ENCODE measurements at regions not wholly inside any gene's neighbourhood (a gene's known extent, or its start where the extent isn't known, plus 50 kb on each side); places are given as distances from the start of the nearest gene placed in this dataset.
"Not testable (repeated sequence)": the region's sequence is repeated elsewhere in the genome, so short reads cannot be mapped to it uniquely, and the experiment has no call there.

- H3K27ac ChIP-seq = no peak overlapping the region
- H3K36me3 ChIP-seq = no peaks in the 10 kb centered on the region
- TF ChIP-seq, protein P1, sequence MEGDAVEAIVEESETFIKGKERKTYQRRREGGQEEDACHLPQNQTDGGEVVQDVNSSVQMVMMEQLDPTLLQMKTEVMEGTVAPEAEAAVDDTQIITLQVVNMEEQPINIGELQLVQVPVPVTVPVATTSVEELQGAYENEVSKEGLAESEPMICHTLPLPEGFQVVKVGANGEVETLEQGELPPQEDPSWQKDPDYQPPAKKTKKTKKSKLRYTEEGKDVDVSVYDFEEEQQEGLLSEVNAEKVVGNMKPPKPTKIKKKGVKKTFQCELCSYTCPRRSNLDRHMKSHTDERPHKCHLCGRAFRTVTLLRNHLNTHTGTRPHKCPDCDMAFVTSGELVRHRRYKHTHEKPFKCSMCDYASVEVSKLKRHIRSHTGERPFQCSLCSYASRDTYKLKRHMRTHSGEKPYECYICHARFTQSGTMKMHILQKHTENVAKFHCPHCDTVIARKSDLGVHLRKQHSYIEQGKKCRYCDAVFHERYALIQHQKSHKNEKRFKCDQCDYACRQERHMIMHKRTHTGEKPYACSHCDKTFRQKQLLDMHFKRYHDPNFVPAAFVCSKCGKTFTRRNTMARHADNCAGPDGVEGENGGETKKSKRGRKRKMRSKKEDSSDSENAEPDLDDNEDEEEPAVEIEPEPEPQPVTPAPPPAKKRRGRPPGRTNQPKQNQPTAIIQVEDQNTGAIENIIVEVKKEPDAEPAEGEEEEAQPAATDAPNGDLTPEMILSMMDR (IDR thresholded peaks at IDR 0.05) = no peak
- TF ChIP-seq EP300 (IDR thresholded peaks at IDR 0.05) (no peak), POLR2A (IDR thresholded peaks at IDR 0.05) (no peak)
- H3K4me3 ChIP-seq = no peak overlapping the region
- no peaks in the 10 kb centered on the region for H3K27me3 ChIP-seq
- DNase-seq (ENCODE audit: low spot score in 2 of 2) = no peak
- 68 to 71% methylated on average over 6 of the region's 6 CpGs for WGBS, 2 donors
- H3K4me1 ChIP-seq = no peaks in the 10 kb centered on the region
- H3K9me3 ChIP-seq = no peaks in the 10 kb centered on the region
These were observed 79.9 kb downstream of the MRPL57 start for GRCh38 chr13:21256351-21256761.

- H3K4me1 ChIP-seq = no peaks in the 10 kb centered on the region
- no peaks in the 10 kb centered on the region for H3K9me3 ChIP-seq
- WGBS, 2 donors = 55 to 69% methylated on average over 2 of the region's 2 CpGs
- no peaks in the 10 kb centered on the region for H3K36me3 ChIP-seq
- TF ChIP-seq, protein P1 (IDR thresholded peaks at IDR 0.05) = no peak
- TF ChIP-seq EP300 (IDR thresholded peaks at IDR 0.05) = no peak
- no peak for TF ChIP-seq POLR2A (IDR thresholded peaks at IDR 0.05)
- H3K4me3 ChIP-seq = no peak overlapping the region
- no peak for DNase-seq (ENCODE audit: low spot score in 2 of 2)
- H3K27ac ChIP-seq = no peak overlapping the region
- no peaks in the 10 kb centered on the region for H3K27me3 ChIP-seq
These were observed 80.4 kb downstream of the MRPL57 start for GRCh38 chr13:21256891-21257290.

DNA sequence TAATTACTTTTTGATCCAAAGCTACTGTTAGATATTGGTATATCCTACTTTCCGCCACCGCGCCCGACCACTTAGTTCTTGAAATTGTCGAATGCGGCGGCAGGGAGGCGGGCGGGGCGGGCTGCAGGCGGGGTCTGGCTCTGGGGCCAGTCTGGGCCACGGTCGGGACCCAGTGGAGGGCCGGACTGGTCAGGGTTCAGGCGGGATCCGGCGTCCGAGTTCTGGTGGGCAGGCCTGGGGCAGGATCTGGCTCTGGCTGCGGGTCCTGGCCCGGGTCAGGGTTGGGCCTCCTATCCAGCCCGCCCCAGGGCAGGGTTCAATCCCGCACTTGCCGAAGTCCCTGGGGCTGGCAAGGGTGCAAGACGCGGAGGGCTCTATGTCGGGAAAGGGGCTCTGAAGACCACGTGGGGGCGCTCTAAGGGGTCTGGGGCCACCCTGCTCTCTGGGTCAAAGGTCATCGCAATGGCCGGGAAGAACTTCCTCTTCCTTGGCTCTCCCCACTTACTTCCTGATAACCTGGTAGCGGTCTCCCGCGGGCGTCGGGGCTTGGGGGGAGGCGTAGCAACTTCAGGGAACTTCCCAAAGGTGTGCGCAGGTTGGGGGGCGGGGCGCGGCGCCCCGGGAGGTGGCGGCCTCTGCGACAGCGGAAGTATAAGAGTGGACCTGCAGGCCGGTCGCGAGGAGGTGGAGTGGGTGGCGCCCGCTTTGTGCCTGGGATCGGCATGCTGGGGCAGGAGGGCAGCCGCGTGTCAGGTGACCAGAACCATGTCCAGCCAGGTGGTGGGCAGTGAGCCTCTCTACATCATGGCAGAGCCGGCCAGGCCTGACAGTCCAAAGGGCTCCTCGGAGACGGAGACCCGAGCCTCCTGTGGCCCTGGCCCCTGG is 83.4 kb downstream of the MRPL57 start:
- no peaks in the 10 kb centered on the region for H3K4me1 ChIP-seq
- no peak for TF ChIP-seq POLR2A (IDR thresholded peaks at IDR 0.05)
- no peak for TF ChIP-seq EP300 (IDR thresholded peaks at IDR 0.05)
- TF ChIP-seq, protein P1 (IDR thresholded peaks at IDR 0.05) = no peak
- 92 to 96% methylated on average over 26 to 57 of the region's 57 CpGs for WGBS, 2 donors
- no peaks in the 10 kb centered on the region for H3K9me3 ChIP-seq
- no peak overlapping the region for H3K4me3 ChIP-seq
- no peak overlapping the region for H3K27ac ChIP-seq
- DNase-seq (ENCODE audit: low spot score in 2 of 2) = no peak
- H3K27me3 ChIP-seq = no peaks in the 10 kb centered on the region
- H3K36me3 ChIP-seq = no peaks in the 10 kb centered on the region

- H3K4me3 ChIP-seq; H3K4me1 ChIP-seq; H3K27ac ChIP-seq; H3K36me3 ChIP-seq; H3K9me3 ChIP-seq; DNase-seq (ENCODE audit: low spot score in 2 of 2); H3K27me3 ChIP-seq: not testable (repeated sequence)
- WGBS, 2 donors = 95 to 96% methylated on average over 25 to 33 of the region's 35 CpGs
These were observed 84.3 kb downstream of the MRPL57 start for GRCh38 chr13:21260561-21261290.

GRCh38 chr13:21261487-21262216 is 85.2 kb downstream of the MRPL57 start:
- H3K27ac ChIP-seq; H3K36me3 ChIP-seq; H3K27me3 ChIP-seq; H3K9me3 ChIP-seq; H3K4me1 ChIP-seq; DNase-seq (ENCODE audit: low spot score in 2 of 2); H3K4me3 ChIP-seq: not testable (repeated sequence)
- WGBS, 2 donors = 63 to 83% methylated on average over 2 of the region's 9 CpGs

- H3K9me3 ChIP-seq; H3K4me1 ChIP-seq; H3K27me3 ChIP-seq; H3K27ac ChIP-seq; DNase-seq (ENCODE audit: low spot score in 2 of 2); H3K36me3 ChIP-seq; H3K4me3 ChIP-seq: not testable (repeated sequence)
- 20 to 28% methylated on average over 3 to 4 of the region's 4 CpGs for WGBS, 2 donors
These were observed 87.5 kb downstream of the MRPL57 start for GRCh38 chr13:21263909-21264308.

DNA sequence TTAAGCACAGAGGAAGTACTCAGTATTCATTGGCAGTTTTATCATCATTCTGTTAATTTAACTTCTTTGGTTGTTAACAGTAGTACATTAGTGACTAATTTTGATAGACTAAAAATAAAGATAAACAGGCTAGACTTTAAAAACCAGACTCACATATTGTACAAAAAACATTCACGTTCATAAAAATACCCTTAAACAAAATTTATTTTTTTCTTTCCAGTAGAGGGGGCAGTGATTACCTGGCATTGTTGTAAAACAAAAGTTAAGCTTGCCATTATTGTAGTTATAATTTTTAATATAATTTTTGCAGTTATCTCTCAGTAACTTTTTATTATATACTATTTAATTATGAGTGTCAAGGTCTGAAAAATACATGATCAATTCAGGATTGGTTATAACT is 92.0 kb downstream of the MRPL57 start:
- H3K27ac ChIP-seq; H3K9me3 ChIP-seq; H3K4me3 ChIP-seq; H3K36me3 ChIP-seq; H3K4me1 ChIP-seq; DNase-seq (ENCODE audit: low spot score in 2 of 2); H3K27me3 ChIP-seq: not testable (repeated sequence)
- WGBS, 2 donors = 33 to 40% methylated on average over 1 of the region's 1 CpG

- not testable (repeated sequence) for H3K9me3 ChIP-seq; H3K4me3 ChIP-seq; H3K27ac ChIP-seq; DNase-seq (ENCODE audit: low spot score in 2 of 2); H3K27me3 ChIP-seq; H3K4me1 ChIP-seq; H3K36me3 ChIP-seq
- 94% methylated on average over 6 of the region's 6 CpGs for WGBS, 2 donors
These were observed 96.0 kb downstream of the MRPL57 start for GRCh38 chr13:21272439-21272838.

DNA sequence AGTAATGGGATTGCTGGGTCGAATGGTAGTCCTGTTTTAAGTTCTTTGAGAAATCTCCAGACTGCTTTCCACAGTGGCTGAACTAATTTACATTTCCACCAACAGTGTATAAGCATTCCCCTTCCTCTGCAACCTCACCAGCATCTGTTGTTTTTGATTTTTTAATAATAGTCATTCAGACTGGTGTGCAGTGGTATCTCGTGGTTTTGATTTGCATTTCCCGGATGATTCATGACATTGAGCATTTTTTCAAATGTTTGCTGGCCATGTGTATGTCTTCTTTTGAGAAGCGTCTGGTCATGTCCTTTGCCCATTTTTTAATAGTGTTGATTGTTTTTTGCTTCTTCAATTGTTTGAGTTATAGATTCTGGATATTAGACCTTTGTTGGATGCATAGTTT is 98.0 kb downstream of the MRPL57 start:
- H3K27ac ChIP-seq; H3K36me3 ChIP-seq; H3K4me3 ChIP-seq; DNase-seq (ENCODE audit: low spot score in 2 of 2); H3K4me1 ChIP-seq; H3K27me3 ChIP-seq; H3K9me3 ChIP-seq: not testable (repeated sequence)
- 80 to 85% methylated on average over 4 of the region's 4 CpGs for WGBS, 2 donors
